HCT116 (cell line): ENCODE measurements at regions not wholly inside any gene's neighbourhood (a gene's known extent, or its start where the extent isn't known, plus 50 kb on each side); places are given as distances from the start of the nearest gene placed in this dataset.

Source experiments
- ATAC-seq: fragments of 200-7000 bp; cut with Tn5 transposase; 2 replicates; pipeline ENCODE4 v1.9.1; 2020; ENCODE audit warnings: mild to moderate bottlenecking, moderate library complexity
- BruUV-seq: library from RNA; stranded (reverse); fragments of 400-500 nt; replicated peaks from 2 replicates; lab custom pipeline; 2021; lab: Mats Ljungman, UMichigan
- CTCF ChIA-PET: fragments of 300-600 bp; sonication (Branson Sonifier 250); formaldehyde crosslinking; loops from one replicate; lab custom pipeline; 2021; ENCODE audit warnings: antibody characterized with exemption; lab: Charles Lee
- POLR2A ChIA-PET: fragments of 300-600, 350-600 bp; sonication (Branson Sonifier 250); formaldehyde crosslinking; loops from one replicate; lab custom pipeline; 2021; ENCODE audit warnings: antibody characterized with exemption; lab: Charles Lee
- RAD21 ChIA-PET, 2 experiments: fragments of 300-600 bp; sonication (Branson Sonifier 250); formaldehyde crosslinking; loops; one replicate each; lab custom pipeline; 2023; ENCODE audit warnings: low total read pairs in 2 of 2; ENCODE audit not compliant: uncharacterized antibody in 2 of 2, unreplicated experiment in 2 of 2, low non-redundant PET in 1 of 2; lab: Charles Lee
- DNase-seq: peaks from one replicate; pipeline ENCODE4 v3.0.0-alpha.2; 2010; ENCODE audit warnings: low read depth, low spot score
- H2AFZ ChIP-seq: fragments of 200-600 bp; shearing (Covaris generic), sonication (generic); 2 replicates; pipeline ENCODE4 v1.6.1; 2017; ENCODE audit warnings: low read depth, mixed run types, mixed read lengths, antibody characterized with exemption, low read length; ENCODE audit not compliant: poor library complexity, severe bottlenecking
- H3K27ac ChIP-seq: 2 replicates; pipeline ENCODE4 v1.5.1; 2012; ENCODE audit warnings: low read depth, low read length
- H3K27me3 ChIP-seq: fragments of 200-600 bp; sonication (generic); 2 replicates; pipeline ENCODE4 v1.6.1; 2016; ENCODE audit warnings: mixed run types, low read length, mixed read lengths; ENCODE audit not compliant: insufficient read depth
- H3K36me3 ChIP-seq, 2 experiments: fragments of 200-500 bp in 1 of 2; fragments of 200-600 bp in 1 of 2; sonication (Bioruptor generic) in 1 of 2; sonication (generic) in 1 of 2; 2 replicates each; pipeline versions ENCODE4 v1.5.1 to v1.6.1; 2014 to 2016; ENCODE audit warnings: low read length in 2 of 2, inconsistent platforms in 1 of 2, mixed read lengths in 1 of 2, mixed run types in 1 of 2; ENCODE audit not compliant: insufficient read depth in 2 of 2, control insufficient read depth in 1 of 2
- H3K4me1 ChIP-seq, 2 experiments: fragments of 200-600 bp in 1 of 2; sonication (generic) in 1 of 2; 2 replicates each; pipeline versions ENCODE4 v1.5.1 to v1.6.1; 2012 to 2017; ENCODE audit warnings: low read length in 2 of 2, inconsistent platforms in 1 of 2, mild to moderate bottlenecking in 1 of 2, mixed read lengths in 1 of 2, mixed run types in 1 of 2, moderate library complexity in 1 of 2; ENCODE audit not compliant: insufficient read depth in 2 of 2, control insufficient read depth in 1 of 2
- H3K4me2 ChIP-seq: fragments of 200-600 bp; sonication (generic); 2 replicates; pipeline ENCODE4 v1.6.1; 2017; ENCODE audit warnings: mixed run types, low read length, mixed read lengths
- H3K4me3 ChIP-seq, 2 experiments: fragments of 200-600 bp in 1 of 2; sonication (generic) in 1 of 2; replicated peaks in 1 of 2; 2 replicates each; pipeline ENCODE4 v1.5.1; 2011 to 2016; ENCODE audit warnings: low read length in 2 of 2, control low read depth in 1 of 2, low read depth in 1 of 2, mild to moderate bottlenecking in 1 of 2, mixed read lengths in 1 of 2, mixed run types in 1 of 2
- H3K79me2 ChIP-seq: fragments of 200-600 bp; sonication (generic); 2 replicates; pipeline ENCODE4 v1.6.1; 2017; ENCODE audit warnings: mild to moderate bottlenecking, mixed run types, low read length, moderate library complexity, mixed read lengths; ENCODE audit not compliant: insufficient read depth
- H3K9ac ChIP-seq: fragments of 200-600 bp; sonication (generic); 2 replicates; pipeline ENCODE4 v1.6.1; 2016; ENCODE audit warnings: low read length, mixed read lengths
- H3K9me2 ChIP-seq: fragments of 200-600 bp; sonication (generic), shearing (Covaris generic); 2 replicates; pipeline ENCODE4 v1.6.1; 2017; ENCODE audit warnings: mixed run types, mild to moderate bottlenecking, moderate library complexity; ENCODE audit not compliant: insufficient read depth
- H3K9me3 ChIP-seq, 2 experiments: fragments of 200-500 bp in 1 of 2; fragments of 200-600 bp in 1 of 2; sonication (Bioruptor generic) in 1 of 2; sonication (generic) in 1 of 2; 2 replicates each; pipeline ENCODE4 v1.6.1; 2014 to 2017; ENCODE audit warnings: low read length in 2 of 2, mixed read lengths in 2 of 2, inconsistent platforms in 1 of 2, low read depth in 1 of 2, mild to moderate bottlenecking in 1 of 2, mixed run types in 1 of 2, moderate library complexity in 1 of 2; ENCODE audit not compliant: control insufficient read depth in 1 of 2, insufficient read depth in 1 of 2
- H4K20me1 ChIP-seq: fragments of 200-600 bp; sonication (generic), shearing (Covaris generic); 2 replicates; pipeline ENCODE4 v1.6.1; 2017; ENCODE audit warnings: mixed run types, mild to moderate bottlenecking, moderate library complexity; ENCODE audit not compliant: insufficient read depth
- ATF3 ChIP-seq: IDR thresholded peaks from 2 replicates; pipeline ENCODE4 v1.6.1; 2012
- CEBPB ChIP-seq: IDR thresholded peaks from 2 replicates; pipeline ENCODE4 v1.6.1; 2012; ENCODE audit warnings: low read depth
- EGR1 ChIP-seq: IDR thresholded peaks from 2 replicates; pipeline ENCODE4 v1.6.1; 2012; ENCODE audit warnings: low read depth
- FOSL1 ChIP-seq: IDR thresholded peaks from 2 replicates; pipeline ENCODE4 v1.6.1; 2012; ENCODE audit warnings: low read depth
- POLR2A ChIP-seq: IDR thresholded peaks from 2 replicates; pipeline ENCODE4 v1.7.0; 2011; ENCODE audit warnings: borderline replicate concordance; ENCODE audit not compliant: insufficient read depth, insufficient read length; ENCODE audit errors: extremely low read depth
- RAD21 ChIP-seq: IDR thresholded peaks from 2 replicates; pipeline ENCODE4 v1.6.1; 2012; ENCODE audit warnings: low read depth, mild to moderate bottlenecking
- SP1 ChIP-seq: IDR thresholded peaks from 2 replicates; pipeline ENCODE4 v1.6.1; 2012; ENCODE audit warnings: low read depth
- SRF ChIP-seq: IDR thresholded peaks from 2 replicates; pipeline ENCODE4 v1.6.1; 2012; ENCODE audit warnings: low read depth
- YY1 ChIP-seq: IDR thresholded peaks from 2 replicates; pipeline ENCODE4 v1.6.1; 2011; ENCODE audit warnings: low read length, low read depth, moderate library complexity, mild to moderate bottlenecking; ENCODE audit not compliant: insufficient replicate concordance; ENCODE audit errors: extremely low read depth
- ZFX ChIP-seq: fragments of 450-650 bp; IDR thresholded peaks from 2 replicates; pipeline ENCODE4 v1.6.1; 2017
- intact Hi-C: fragments of 100-400 bp; cut with micrococcal nuclease; formaldehyde crosslinking; loops from 2 replicates; pipeline ENCODE4 v1.10.0; 2022
- TF ChIP-seq, protein P1 (sequence below): IDR thresholded peaks from 2 replicates; pipeline ENCODE4 v1.6.1; 2012
- TF ChIP-seq, protein P2 (sequence below), 3 experiments: fragments of 200-600 bp in 1 of 3; sonication (generic) in 1 of 3; IDR thresholded peaks in 2 of 3; conservative IDR thresholded peaks in 1 of 3; 2 replicates each; pipeline ENCODE4 v1.5.1; 2012 to 2017; ENCODE audit warnings: low read depth in 2 of 3, low read length in 2 of 3, antibody characterized with exemption in 1 of 3, borderline replicate concordance in 1 of 3, control low read depth in 1 of 3, mild to moderate bottlenecking in 1 of 3, mixed read lengths in 1 of 3, mixed run types in 1 of 3, moderate library complexity in 1 of 3; ENCODE audit not compliant: insufficient read depth in 1 of 3

DNA sequence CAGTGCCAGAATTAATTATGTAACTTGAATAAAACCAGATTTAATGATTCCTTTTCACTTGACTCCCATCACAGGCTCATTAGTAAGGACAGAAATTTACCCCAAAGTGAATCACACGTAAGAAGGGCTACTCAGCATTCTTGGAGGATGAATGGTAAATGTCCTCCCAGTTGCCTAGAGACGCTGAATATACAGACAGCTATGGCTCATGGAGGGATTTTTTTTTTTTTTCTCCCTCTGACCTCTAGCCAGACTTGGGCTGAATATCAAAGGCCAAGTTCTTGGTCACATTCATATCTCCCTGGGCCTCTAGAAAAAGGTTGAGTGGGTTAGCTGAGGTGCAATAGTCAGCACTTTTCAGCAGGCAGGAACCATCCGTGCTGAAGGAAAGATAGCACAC lies 77.5 kb downstream of the PHLDA1 start:
- peak; percentile 67 for ATAC-seq
- Histone ChIP-seq H3K4me3 (0 out of 4 replicates have a peak overlapping the region, but pooled peaks of 1 of the 2 experiments have one; percentile 2), H3K27ac (peak overlapping the region; percentile 100), H3K9me3 (no peaks in the 10 kb centered on the region), H4K20me1 (no peaks in the 10 kb centered on the region), H3K4me1 (peaks cover 61 to 88% of the 10 kb centered on the region in 2 experiments), H3K36me3 (no peaks in the 10 kb centered on the region), H3K27me3 (no peaks in the 10 kb centered on the region), H3K9ac (peak overlapping the region; percentile 69), H2AFZ (no peak overlapping the region), H3K4me2 (peak overlapping the region; percentile 46), H3K79me2 (no peaks in the 10 kb centered on the region; the same call in 1 of the 2 replicates), H3K9me2 (no peaks in the 10 kb centered on the region)
- peak; percentile 87 for DNase-seq
- POLR2A ChIA-PET = interaction anchor here (0.6 to 1.8 kb wide), 6 partner anchors 9 to 236 kb away, joined by 3 to 6 read pairs (median 4); partner anchors contain the start of gene PHLDA1
- BruUV-seq = no TSS peak
- no peak for TF ChIP-seq ATF3
- TF ChIP-seq ZFX = no peak
- TF ChIP-seq CEBPB = 0 out of 2 replicates have a peak, but pooled peaks have one; percentile 1
- TF ChIP-seq SP1 = peak; percentile 54; the same call in 1 of the 2 replicates
- TF ChIP-seq FOSL1 = peak; percentile 54
- intact Hi-C loops = loop anchor here (10.0 kb wide), 1 partner anchor 299 kb away; no protein-coding TSS in a partner anchor
- RAD21 ChIA-PET = no interaction called here
- CTCF ChIA-PET = no interaction called here

GRCh38 chr12:75953312-75953906 lies 78.2 kb downstream of the PHLDA1 start:
- ATAC-seq (peak; percentile 69), DNase-seq (no peak)
- no peaks in the 10 kb centered on the region for H3K36me3 ChIP-seq
- H3K27ac ChIP-seq = peak overlapping the region; percentile 100
- H2AFZ ChIP-seq = no peak overlapping the region
- no peaks in the 10 kb centered on the region; the same call in 1 of the 2 replicates for H3K79me2 ChIP-seq
- H3K27me3 ChIP-seq = no peaks in the 10 kb centered on the region
- 0 out of 4 replicates have a peak overlapping the region, but pooled peaks of 1 of the 2 experiments have one; percentile 2 for H3K4me3 ChIP-seq
- H4K20me1 ChIP-seq = no peaks in the 10 kb centered on the region
- H3K4me2 ChIP-seq = peak overlapping the region; percentile 46
- ChIA-PET POLR2A (interaction anchor here (1.1 to 1.8 kb wide), 5 partner anchors 25 to 78 kb away, joined by 3 to 6 read pairs (median 4); partner anchors contain the start of gene PHLDA1), RAD21 (no interaction called here), CTCF (no interaction called here)
- peaks cover 60 to 85% of the 10 kb centered on the region in 2 experiments for H3K4me1 ChIP-seq
- no peaks in the 10 kb centered on the region for H3K9me2 ChIP-seq
- H3K9me3 ChIP-seq = no peaks in the 10 kb centered on the region
- TSS peak; percentile 79 for BruUV-seq
- peak overlapping the region; percentile 69 for H3K9ac ChIP-seq
- intact Hi-C loops = loop anchor here (2.0 to 10.0 kb wide), 2 partner anchors 67 to 299 kb away; no protein-coding TSS in a partner anchor
- no peak for TF ChIP-seq POLR2A
- no peak for TF ChIP-seq SRF
- TF ChIP-seq RAD21 = no peak
- TF ChIP-seq CEBPB = 0 out of 2 replicates have a peak, but pooled peaks have one; percentile 27
- TF ChIP-seq YY1 = no peak
- TF ChIP-seq, protein P1, sequence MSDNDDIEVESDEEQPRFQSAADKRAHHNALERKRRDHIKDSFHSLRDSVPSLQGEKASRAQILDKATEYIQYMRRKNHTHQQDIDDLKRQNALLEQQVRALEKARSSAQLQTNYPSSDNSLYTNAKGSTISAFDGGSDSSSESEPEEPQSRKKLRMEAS = peak; percentile 46
- TF ChIP-seq ATF3 = no peak
- no peak for TF ChIP-seq EGR1
- TF ChIP-seq, protein P2, sequence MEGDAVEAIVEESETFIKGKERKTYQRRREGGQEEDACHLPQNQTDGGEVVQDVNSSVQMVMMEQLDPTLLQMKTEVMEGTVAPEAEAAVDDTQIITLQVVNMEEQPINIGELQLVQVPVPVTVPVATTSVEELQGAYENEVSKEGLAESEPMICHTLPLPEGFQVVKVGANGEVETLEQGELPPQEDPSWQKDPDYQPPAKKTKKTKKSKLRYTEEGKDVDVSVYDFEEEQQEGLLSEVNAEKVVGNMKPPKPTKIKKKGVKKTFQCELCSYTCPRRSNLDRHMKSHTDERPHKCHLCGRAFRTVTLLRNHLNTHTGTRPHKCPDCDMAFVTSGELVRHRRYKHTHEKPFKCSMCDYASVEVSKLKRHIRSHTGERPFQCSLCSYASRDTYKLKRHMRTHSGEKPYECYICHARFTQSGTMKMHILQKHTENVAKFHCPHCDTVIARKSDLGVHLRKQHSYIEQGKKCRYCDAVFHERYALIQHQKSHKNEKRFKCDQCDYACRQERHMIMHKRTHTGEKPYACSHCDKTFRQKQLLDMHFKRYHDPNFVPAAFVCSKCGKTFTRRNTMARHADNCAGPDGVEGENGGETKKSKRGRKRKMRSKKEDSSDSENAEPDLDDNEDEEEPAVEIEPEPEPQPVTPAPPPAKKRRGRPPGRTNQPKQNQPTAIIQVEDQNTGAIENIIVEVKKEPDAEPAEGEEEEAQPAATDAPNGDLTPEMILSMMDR (IDR thresholded peaks at IDR 0.05 in 2 of 3, conservative IDR thresholded peaks at IDR 0.05 in 1 of 3; ENCODE audit: borderline replicate concordance in 1 of 3, insufficient read depth in 1 of 3, low read depth in 2 of 3, low read length in 2 of 3) = no peak
